ENCODE measurements at regions not wholly inside any gene's neighbourhood (a gene's known extent, or its start where the extent isn't known, plus 50 kb on each side); places are given as distances from the start of the nearest gene placed in this dataset.

- TF ChIP-seq EZH2 (IDR thresholded peaks at IDR 0.05): no peak
- no peak for TF ChIP-seq POLR2AphosphoS5 (IDR thresholded peaks at IDR 0.05; ENCODE audit: borderline replicate concordance, low read depth, low read length)
- TF ChIP-seq FOXP2 (optimal IDR thresholded peaks at IDR 0.05; ENCODE audit: control extremely low read depth, extremely low read length, insufficient read depth): no peak
These were observed 94.2 kb upstream of the FAM3C start for GRCh38 chr7:121490309-121490708.

Measured in SK-N-MC (cell line).